Fibroblast of pulmonary artery (primary cell): ENCODE measurements at regions not wholly inside any gene's neighbourhood (a gene's known extent, or its start where the extent isn't known, plus 50 kb on each side); places are given as distances from the start of the nearest gene placed in this dataset.

Experiments
- DNase-seq: peaks from one replicate; pipeline ENCODE4 v3.0.0-alpha.2; 2010; ENCODE audit warnings: low read depth
- H3K4me3 ChIP-seq: replicated peaks from 2 replicates; pipeline ENCODE4 v1.5.1; 2011; ENCODE audit warnings: low read depth, mild to moderate bottlenecking, control low read depth, low read length, moderate library complexity
- CTCF ChIP-seq: IDR thresholded peaks from 2 replicates; pipeline ENCODE4 v1.5.1; 2011; ENCODE audit warnings: mild to moderate bottlenecking, control low read depth, low read length, inconsistent platforms; ENCODE audit errors: missing control alignments

GRCh38 chr2:59677158-59677557 is 876.3 kb downstream of the BCL11A start:
- no peak overlapping the region for H3K4me3 ChIP-seq
- TF ChIP-seq CTCF, result no peak
- DNase-seq, result no peak

GRCh38 chr2:59674100-59674499 is 879.4 kb downstream of the BCL11A start:
- DNase-seq, result no peak
- TF ChIP-seq CTCF, result no peak
- no peak overlapping the region for H3K4me3 ChIP-seq

GRCh38 chr2:59665021-59665420 is 888.4 kb downstream of the BCL11A start:
- no peak for TF ChIP-seq CTCF

GRCh38 chr2:59662127-59662861 is 891.2 kb downstream of the BCL11A start:
- H3K4me3 ChIP-seq, result no peak overlapping the region
- DNase-seq, result no peak
- TF ChIP-seq CTCF, result no peak

More at GRCh38 chr2:59665021-59665420, 888.4 kb downstream of the BCL11A start:
- DNase-seq, result no peak
- no peak overlapping the region for H3K4me3 ChIP-seq

- DNase-seq, result no peak
- H3K4me3 ChIP-seq, result no peak overlapping the region
- TF ChIP-seq CTCF, result no peak
Observed at GRCh38 chr2:59660262-59660661, 893.2 kb downstream of the BCL11A start.

DNA sequence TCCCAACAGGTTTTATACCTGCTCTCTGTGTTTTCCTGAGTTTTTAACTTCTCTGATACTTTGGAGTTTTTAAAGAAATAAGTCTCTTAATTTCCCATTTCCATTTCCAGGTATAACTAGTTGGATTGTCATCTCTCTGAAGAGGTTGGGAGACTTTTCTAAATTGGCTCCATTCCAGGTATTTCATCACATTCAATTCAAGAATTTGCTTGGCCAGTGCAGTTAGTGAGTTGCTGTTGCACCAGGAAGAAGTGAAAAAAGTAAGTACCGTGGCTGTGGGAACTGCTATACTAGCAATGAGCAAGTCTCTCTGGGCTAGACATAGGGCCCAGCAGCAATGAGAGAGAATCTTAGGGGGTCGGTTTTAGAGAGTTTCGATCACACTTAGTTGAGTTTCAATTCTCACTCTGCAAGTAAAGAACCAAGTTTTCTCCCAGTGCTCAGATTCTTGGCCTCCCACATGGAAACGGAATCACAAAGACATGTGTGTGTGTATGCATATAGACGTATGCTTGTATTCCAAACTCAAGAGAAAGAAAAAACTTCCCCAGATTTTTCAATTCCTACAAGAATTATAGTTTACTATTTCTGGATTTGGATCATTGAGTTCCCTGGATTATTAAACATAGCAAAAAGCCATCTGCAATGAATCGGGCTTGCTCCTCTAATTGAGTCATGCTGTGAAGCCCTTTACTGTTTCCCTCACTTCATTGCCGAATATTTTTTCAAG is 894.4 kb downstream of the BCL11A start:
- DNase-seq, result no peak
- TF ChIP-seq CTCF, result no peak
- H3K4me3 ChIP-seq, result no peak overlapping the region
